ENCODE measurements at regions not wholly inside any gene's neighbourhood (a gene's known extent, or its start where the extent isn't known, plus 50 kb on each side); places are given as distances from the start of the nearest gene placed in this dataset.
"Not testable (repeated sequence)": the region's sequence is repeated elsewhere in the genome, so short reads cannot be mapped to it uniquely, and the experiment has no call there.

- no peak for DNase-seq (ENCODE audit: low spot score)
Measured at GRCh38 chrX:25141684-25142083, 125.9 kb upstream of the ARX start.

- DNase-seq (ENCODE audit: low spot score) = no peak
Measured at GRCh38 chrX:25131055-25131454, 115.3 kb upstream of the ARX start.

- DNase-seq (ENCODE audit: low spot score) = no peak
Measured at GRCh38 chrX:25130619-25131018, 114.9 kb upstream of the ARX start.

GRCh38 chrX:25125483-25125882 lies 109.7 kb upstream of the ARX start:
- no peak for DNase-seq (ENCODE audit: low spot score)

GRCh38 chrX:25124391-25124790 lies 108.6 kb upstream of the ARX start:
- no peak for DNase-seq (ENCODE audit: low spot score)

GRCh38 chrX:25112156-25112555 lies 96.4 kb upstream of the ARX start:
- DNase-seq (ENCODE audit: low spot score) = no peak

- DNase-seq (ENCODE audit: low spot score) = no peak
Measured at GRCh38 chrX:25108481-25108880, 92.7 kb upstream of the ARX start.

GRCh38 chrX:25105221-25105620 lies 89.5 kb upstream of the ARX start:
- DNase-seq (ENCODE audit: low spot score) = no peak

GRCh38 chrX:25096522-25097045 lies 80.8 kb upstream of the ARX start:
- DNase-seq (ENCODE audit: low spot score) = no peak

GRCh38 chrX:25091152-25091551 lies 75.4 kb upstream of the ARX start:
- not testable (repeated sequence) for DNase-seq (ENCODE audit: low spot score)

- no peak for DNase-seq (ENCODE audit: low spot score)
Measured at GRCh38 chrX:25084446-25084845, 68.7 kb upstream of the ARX start.

GRCh38 chrX:25083661-25084060 lies 67.9 kb upstream of the ARX start:
- DNase-seq (ENCODE audit: low spot score) = no peak

- no peak for DNase-seq (ENCODE audit: low spot score)
Measured at GRCh38 chrX:25079020-25079419, 63.3 kb upstream of the ARX start.

- DNase-seq (ENCODE audit: low spot score) = no peak
Measured at GRCh38 chrX:25076941-25077500, 61.3 kb upstream of the ARX start.

- no peak for DNase-seq (ENCODE audit: low spot score)
Measured at GRCh38 chrX:25072247-25072646, 56.5 kb upstream of the ARX start.

- no peak for DNase-seq (ENCODE audit: low spot score)
Measured at GRCh38 chrX:25070038-25070437, 54.3 kb upstream of the ARX start.

- no peak for DNase-seq (ENCODE audit: low spot score)
Measured at GRCh38 chrX:25069209-25069608, 53.4 kb upstream of the ARX start.

- DNase-seq (ENCODE audit: low spot score) = no peak
Measured at GRCh38 chrX:25068340-25068739, 52.6 kb upstream of the ARX start.

- DNase-seq (ENCODE audit: low spot score) = no peak
Measured at GRCh38 chrX:25067271-25068172, 51.8 kb upstream of the ARX start.

GRCh38 chrX:25066131-25066530 lies 50.4 kb upstream of the ARX start:
- DNase-seq (ENCODE audit: low spot score) = no peak
